Esophagus muscularis mucosa (tissue), 3 donors: ENCODE measurements at regions not wholly inside any gene's neighbourhood (a gene's known extent, or its start where the extent isn't known, plus 50 kb on each side); places are given as distances from the start of the nearest gene placed in this dataset.

Experiments
- CTCF ChIP-seq, 3 experiments: fragments of 200-600 bp in 2 of 3; fragments of 450-650 bp in 1 of 3; sonication (generic) in 2 of 3; IDR thresholded peaks; one replicate each; pipeline ENCODE4 v1.5.1; 2017 to 2019; ENCODE audit warnings: antibody characterized with exemption in 3 of 3, mild to moderate bottlenecking in 2 of 3, moderate library complexity in 1 of 3
- POLR2A ChIP-seq: fragments of 450-650 bp; IDR thresholded peaks from one replicate; pipeline ENCODE4 v1.6.1; 2017; ENCODE audit warnings: antibody characterized with exemption, moderate library complexity, mild to moderate bottlenecking, low read depth
- POLR2AphosphoS5 ChIP-seq, 2 donors: sonication (generic); formaldehyde crosslinking; IDR thresholded peaks; one replicate each; pipeline ENCODE4 v1.6.1; 2017; ENCODE audit warnings: antibody characterized with exemption in 2 of 2

DNA sequence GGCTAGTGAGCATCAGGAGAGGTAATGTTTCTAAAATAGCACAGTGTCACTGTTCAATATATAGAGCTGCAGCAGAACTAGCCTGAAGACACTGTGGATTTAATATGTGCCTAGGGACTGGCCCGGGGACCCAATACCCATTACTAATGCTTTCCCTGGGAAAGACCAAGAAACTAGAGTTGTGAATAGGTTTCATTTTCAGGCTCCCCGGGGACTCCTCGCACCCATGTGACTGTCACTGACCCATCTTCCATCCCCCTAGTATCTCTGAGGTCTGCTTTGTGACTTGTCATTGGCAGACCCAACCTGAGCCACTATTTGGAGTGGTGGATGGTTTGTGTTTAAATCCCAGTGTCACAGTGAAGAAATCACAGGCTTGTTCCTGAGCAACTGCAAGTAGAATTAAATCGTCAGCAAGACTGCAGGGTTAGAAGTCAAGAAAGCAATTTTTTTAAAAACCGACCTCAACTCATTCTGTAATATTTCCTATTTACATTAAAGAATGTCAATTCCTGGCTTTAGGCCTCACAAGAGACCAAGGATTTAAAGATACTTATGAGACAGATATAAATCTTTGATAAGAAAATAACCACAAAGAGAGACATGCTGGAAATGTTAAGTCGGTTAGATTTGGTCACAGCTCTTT lies 130.0 kb upstream of the TNR start:
- no peak for TF ChIP-seq POLR2A
- no peak for TF ChIP-seq CTCF (IDR thresholded peaks at IDR 0.05)
- TF ChIP-seq POLR2AphosphoS5 (IDR thresholded peaks at IDR 0.05): no peak
